HEK293T (cell line): ENCODE measurements at regions not wholly inside any gene's neighbourhood (a gene's known extent, or its start where the extent isn't known, plus 50 kb on each side); places are given as distances from the start of the nearest gene placed in this dataset.

Source experiments
- CTCF ChIA-PET: fragments of 350-600 bp; formaldehyde crosslinking; extraction: SDS; loops from one replicate; lab custom pipeline; 2021; ENCODE audit warnings: antibody characterized with exemption, inconsistent platforms; lab: Yijun Ruan, JAX
- POLR2A ChIA-PET: fragments of 350-600 bp; formaldehyde crosslinking; extraction: SDS; loops from one replicate; lab custom pipeline; 2020; ENCODE audit warnings: antibody characterized with exemption, inconsistent platforms; lab: Yijun Ruan, JAX
- DNase-seq: peaks from one replicate; pipeline ENCODE4 v3.0.0; 2012; ENCODE audit warnings: mixed read lengths; ENCODE audit errors: extremely low spot score
- ARNT ChIP-seq: fragments of 450-650 bp; IDR thresholded peaks from 2 replicates; pipeline ENCODE4 v1.6.1; 2017; ENCODE audit warnings: mild to moderate bottlenecking
- BHLHE40 ChIP-seq: fragments of 450-650 bp; IDR thresholded peaks from 2 replicates; pipeline ENCODE4 v1.6.1; 2016; ENCODE audit warnings: mild to moderate bottlenecking, moderate library complexity, borderline replicate concordance
- CTBP1 ChIP-seq: fragments of 450-650 bp; IDR thresholded peaks from 2 replicates; pipeline ENCODE4 v1.6.1; 2016; ENCODE audit warnings: borderline replicate concordance
- ELF4 ChIP-seq: fragments of 450-650 bp; IDR thresholded peaks from 2 replicates; pipeline ENCODE4 v1.6.1; 2017; ENCODE audit warnings: antibody characterized with exemption
- FOXA1 ChIP-seq: fragments of 450-650 bp; IDR thresholded peaks from 2 replicates; pipeline ENCODE4 v1.6.1; 2016; ENCODE audit warnings: mild to moderate bottlenecking
- FOXK2 ChIP-seq: fragments of 450-650 bp; IDR thresholded peaks from 2 replicates; pipeline ENCODE4 v1.6.1; 2016; ENCODE audit warnings: mild to moderate bottlenecking
- FOXM1 ChIP-seq: fragments of 450-650 bp; IDR thresholded peaks from 2 replicates; pipeline ENCODE4 v1.6.1; 2017; ENCODE audit warnings: mild to moderate bottlenecking, borderline replicate concordance
- HDGF ChIP-seq: fragments of 450-650 bp; IDR thresholded peaks from 2 replicates; pipeline ENCODE4 v1.6.1; 2017; ENCODE audit warnings: antibody characterized with exemption, borderline replicate concordance
- L3MBTL2 ChIP-seq: fragments of 450-650 bp; conservative IDR thresholded peaks from 2 replicates; pipeline ENCODE4 v1.6.1; 2016; ENCODE audit warnings: mild to moderate bottlenecking
- LEF1 ChIP-seq: fragments of 450-650 bp; IDR thresholded peaks from 2 replicates; pipeline ENCODE4 v1.6.1; 2017; ENCODE audit warnings: mild to moderate bottlenecking, borderline replicate concordance
- NFRKB ChIP-seq: fragments of 450-650 bp; IDR thresholded peaks from 2 replicates; pipeline ENCODE4 v1.6.1; 2016; ENCODE audit warnings: mild to moderate bottlenecking, moderate library complexity
- SP1 ChIP-seq: fragments of 450-650 bp; IDR thresholded peaks from 2 replicates; pipeline ENCODE4 v1.6.1; 2017
- SUZ12 ChIP-seq: fragments of 450-650 bp; IDR thresholded peaks from 2 replicates; pipeline ENCODE4 v1.6.1; 2016; ENCODE audit warnings: mild to moderate bottlenecking
- TARDBP ChIP-seq: fragments of 450-650 bp; IDR thresholded peaks from 2 replicates; pipeline ENCODE4 v1.6.1; 2016
- ZNF384 ChIP-seq: fragments of 450-650 bp; IDR thresholded peaks from 2 replicates; pipeline ENCODE4 v1.6.1; 2016
- TF ChIP-seq, protein P1 (sequence below): fragments of 450-650 bp; IDR thresholded peaks from 2 replicates; pipeline ENCODE4 v1.6.1; 2016

DNA sequence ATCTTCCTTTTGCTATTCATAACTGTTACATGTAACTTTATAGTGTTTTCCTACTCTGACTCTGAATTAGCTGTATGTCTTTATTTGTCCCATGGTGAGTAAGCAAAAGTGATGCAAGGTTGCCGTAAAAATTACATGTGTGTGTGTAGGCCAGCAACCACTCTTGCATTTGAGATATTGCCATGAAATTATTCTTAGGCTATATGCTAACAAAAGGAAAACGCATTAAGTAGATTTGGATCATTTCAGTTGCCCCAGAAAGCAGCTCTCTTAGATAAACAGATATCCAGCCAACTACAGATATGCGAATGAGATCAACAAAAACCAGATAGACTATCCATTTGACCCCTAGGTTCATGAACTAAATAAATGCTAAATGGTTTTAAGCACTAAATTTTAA, 73.6 kb downstream of the CYLC2 start:
- TF ChIP-seq HDGF (no peak), BHLHE40 (no peak), FOXA1 (no peak), ARNT (no peak), ELF4 (no peak), L3MBTL2 (no peak), FOXK2 (no peak), LEF1 (no peak), TARDBP (no peak), NFRKB (no peak), SP1 (no peak), FOXM1 (no peak), ZNF384 (no peak), SUZ12 (no peak), CTBP1 (no peak)
- POLR2A ChIA-PET, result no interaction called here

DNA sequence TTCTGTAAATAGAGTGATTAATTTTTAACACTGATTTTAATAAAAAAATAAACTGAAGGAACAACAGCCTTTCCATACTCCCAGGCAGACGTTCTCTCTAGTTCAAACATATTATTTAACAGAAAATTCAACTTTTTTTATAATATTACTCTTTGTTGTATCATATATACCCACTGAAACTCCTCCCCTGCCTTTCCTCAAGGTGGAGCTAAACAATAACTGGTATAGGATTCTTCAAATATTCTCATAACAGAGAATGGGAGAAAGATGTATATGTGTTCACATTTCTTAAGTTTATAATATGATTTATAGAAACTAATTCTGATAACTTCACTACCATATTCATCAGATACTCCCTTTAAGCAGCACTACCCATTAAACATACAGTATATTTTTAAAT, 83.4 kb downstream of the CYLC2 start:
- CTCF ChIA-PET, result no interaction called here

More for the DNA sequence above, 73.6 kb downstream of the CYLC2 start:
- CTCF ChIA-PET, result no interaction called here
- DNase-seq, result no peak

DNA sequence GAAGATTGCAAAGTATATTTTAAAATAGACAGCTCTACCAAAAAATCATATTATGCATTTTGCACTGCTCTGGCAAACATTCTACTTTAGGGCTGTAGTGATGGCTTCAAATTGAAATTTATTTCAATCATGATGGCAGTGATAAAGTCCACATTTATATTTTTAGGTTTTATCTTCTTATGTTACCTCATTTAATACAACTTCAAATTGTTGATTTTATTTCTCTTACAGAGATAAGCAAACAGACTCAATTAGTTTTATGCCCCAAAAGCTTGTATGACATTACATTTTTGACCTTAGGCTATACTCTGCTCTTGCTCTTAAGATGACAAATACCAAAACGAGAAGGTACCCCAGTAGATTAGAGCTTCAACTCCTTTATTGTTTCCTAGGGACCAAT, 87.4 kb downstream of the CYLC2 start:
- ChIA-PET POLR2A (no interaction called here), CTCF (interaction anchor here (0.7 kb wide), 1 partner anchor 878 kb away, joined by 6 read pairs; no protein-coding TSS in a partner anchor)
- no peak for TF ChIP-seq FOXA1
- TF ChIP-seq SP1, result no peak
- TF ChIP-seq LEF1, result no peak
- TF ChIP-seq ZNF384, result no peak
- TF ChIP-seq FOXM1, result no peak
- no peak for TF ChIP-seq NFRKB
- no peak for TF ChIP-seq HDGF
- no peak for TF ChIP-seq CTBP1
- no peak for TF ChIP-seq ARNT
- no peak for TF ChIP-seq ELF4
- TF ChIP-seq BHLHE40, result no peak
- TF ChIP-seq TARDBP, result no peak
- TF ChIP-seq L3MBTL2, result no peak
- TF ChIP-seq, protein P1, sequence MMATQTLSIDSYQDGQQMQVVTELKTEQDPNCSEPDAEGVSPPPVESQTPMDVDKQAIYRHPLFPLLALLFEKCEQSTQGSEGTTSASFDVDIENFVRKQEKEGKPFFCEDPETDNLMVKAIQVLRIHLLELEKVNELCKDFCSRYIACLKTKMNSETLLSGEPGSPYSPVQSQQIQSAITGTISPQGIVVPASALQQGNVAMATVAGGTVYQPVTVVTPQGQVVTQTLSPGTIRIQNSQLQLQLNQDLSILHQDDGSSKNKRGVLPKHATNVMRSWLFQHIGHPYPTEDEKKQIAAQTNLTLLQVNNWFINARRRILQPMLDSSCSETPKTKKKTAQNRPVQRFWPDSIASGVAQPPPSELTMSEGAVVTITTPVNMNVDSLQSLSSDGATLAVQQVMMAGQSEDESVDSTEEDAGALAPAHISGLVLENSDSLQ, result no peak
- TF ChIP-seq SUZ12, result no peak
- TF ChIP-seq FOXK2, result no peak
- DNase-seq, result no peak

More for the DNA sequence above, 83.4 kb downstream of the CYLC2 start:
- TF ChIP-seq SUZ12 (no peak), L3MBTL2 (no peak), TARDBP (no peak), FOXM1 (no peak), FOXA1 (no peak), FOXK2 (no peak), ARNT (no peak), SP1 (no peak), NFRKB (no peak), HDGF (no peak), LEF1 (no peak), ZNF384 (no peak), ELF4 (no peak), BHLHE40 (no peak), CTBP1 (no peak)
- TF ChIP-seq, protein P1, result no peak
- POLR2A ChIA-PET, result no interaction called here
- DNase-seq, result no peak

DNA sequence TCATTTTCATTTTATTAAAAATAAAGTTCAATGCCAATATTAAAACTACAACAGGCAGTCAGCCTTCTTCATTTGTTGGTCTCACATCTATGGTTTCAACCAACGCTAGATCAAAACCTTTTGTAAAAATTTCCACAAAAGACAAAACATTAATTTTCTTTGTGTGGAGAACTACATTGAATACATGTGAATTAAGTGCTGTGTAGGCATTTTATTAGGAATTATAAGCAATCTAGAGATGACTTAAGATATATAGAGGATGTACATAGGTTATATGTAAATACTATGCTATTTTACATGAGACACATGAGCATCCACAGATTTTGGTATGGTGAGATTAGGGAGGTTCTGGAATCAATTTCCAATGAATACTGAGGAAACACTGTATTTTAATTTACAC, 94.2 kb downstream of the CYLC2 start:
- POLR2A ChIA-PET, result no interaction called here
- TF ChIP-seq L3MBTL2 (no peak), HDGF (no peak), FOXM1 (no peak), SP1 (no peak), NFRKB (no peak), ZNF384 (no peak), LEF1 (no peak), SUZ12 (no peak)
- CTCF ChIA-PET, result no interaction called here
- no peak for DNase-seq

DNA sequence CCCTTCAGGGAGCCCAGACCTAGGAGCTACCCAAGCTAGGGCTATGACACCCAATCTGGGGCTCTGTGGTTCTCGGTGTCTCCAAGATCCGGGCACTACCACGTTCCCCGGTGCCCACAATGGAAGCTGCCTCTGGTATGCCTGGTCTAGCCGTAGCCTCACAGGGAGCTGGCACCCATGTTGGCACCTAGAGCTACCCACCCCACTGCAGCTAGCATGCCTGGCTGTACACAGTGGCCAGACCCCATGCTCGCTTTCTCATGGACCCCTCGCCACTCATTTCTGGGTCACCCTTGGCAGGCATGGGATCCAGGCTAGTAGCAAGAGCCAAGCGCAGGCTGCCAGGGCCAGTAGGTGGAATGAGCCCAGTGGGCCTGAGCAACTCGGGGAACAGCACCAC, 109.0 kb downstream of the CYLC2 start:
- DNase-seq, result no peak
- ChIA-PET CTCF (no interaction called here), POLR2A (no interaction called here)
- no peak for TF ChIP-seq NFRKB
- no peak for TF ChIP-seq ARNT
- no peak for TF ChIP-seq L3MBTL2
- TF ChIP-seq BHLHE40, result no peak
- TF ChIP-seq HDGF, result no peak
- TF ChIP-seq ZNF384, result no peak
- no peak for TF ChIP-seq CTBP1

DNA sequence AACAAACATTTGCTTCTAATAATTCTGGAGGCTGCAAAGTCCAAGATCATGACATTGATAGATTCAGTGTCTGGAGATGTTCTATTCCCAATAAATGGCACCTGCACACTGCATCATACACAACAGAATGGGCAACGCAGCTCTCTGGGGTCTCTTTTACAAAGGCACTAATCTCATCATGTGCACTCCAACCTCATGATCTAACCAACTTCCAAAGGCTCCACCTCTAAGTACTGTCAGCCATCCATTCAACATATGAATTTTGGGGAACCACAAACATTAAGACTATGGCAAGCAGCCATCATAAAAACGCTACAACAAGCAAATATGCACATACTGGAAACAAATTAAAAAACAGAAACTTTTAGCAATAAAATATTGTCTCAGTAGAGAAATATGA, 121.1 kb downstream of the CYLC2 start:
- CTCF ChIA-PET, result no interaction called here
- no peak for DNase-seq
- POLR2A ChIA-PET, result no interaction called here

DNA sequence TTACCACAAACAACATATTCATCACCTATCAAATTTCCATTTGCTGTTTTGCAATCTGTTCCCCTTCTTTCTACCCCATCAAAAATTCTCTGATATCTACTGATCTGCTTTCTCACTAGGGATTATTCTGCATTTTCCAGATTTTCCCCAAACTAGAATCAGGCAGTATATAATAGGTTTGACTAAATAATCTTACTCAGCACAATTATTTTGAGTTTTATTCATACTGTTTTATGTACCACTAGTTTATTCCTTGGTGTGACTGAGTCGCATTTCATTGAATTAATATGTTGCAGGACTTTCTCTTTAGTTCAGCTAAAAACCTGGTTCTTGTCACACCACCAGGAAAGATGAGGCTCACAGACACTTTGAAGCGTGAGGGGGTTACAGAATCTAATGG, 131.4 kb downstream of the CYLC2 start:
- CTCF ChIA-PET, result no interaction called here
- DNase-seq, result no peak
- POLR2A ChIA-PET, result no interaction called here
- TF ChIP-seq SP1 (no peak), BHLHE40 (no peak), FOXA1 (no peak), LEF1 (no peak), HDGF (no peak), ELF4 (no peak), ARNT (no peak), ZNF384 (no peak)

More for the DNA sequence above, 121.1 kb downstream of the CYLC2 start:
- TF ChIP-seq ZNF384, result no peak
